ENCODE measurements at regions not wholly inside any gene's neighbourhood (a gene's known extent, or its start where the extent isn't known, plus 50 kb on each side); places are given as distances from the start of the nearest gene placed in this dataset.

- POLR2A ChIA-PET (ENCODE audit: low non-redundant PET), result no interaction called here
- H3K36me3 ChIP-seq (ENCODE audit: insufficient read depth, low read length, poor library complexity, severe bottlenecking), result no peaks in the 10 kb centered on the region
- no peak for DNase-seq (ENCODE audit: low spot score)
Observed at GRCh38 chr10:125226005-125226404, 65.6 kb upstream of the CTBP2 start.

GRCh38 chr10:125225051-125225450 lies 64.7 kb upstream of the CTBP2 start:
- CTCF ChIA-PET, result no interaction called here
- intact Hi-C loops (cut with micrococcal nuclease; ENCODE audit: unreplicated experiment), result no loop called here
- Histone ChIP-seq H3K4me1 (ENCODE audit: insufficient read depth, low read length, poor library complexity, severe bottlenecking) (no peaks in the 10 kb centered on the region), H3K27me3 (replicated peaks; ENCODE audit: insufficient read depth, low read depth, low read length, poor library complexity) (no peaks in the 10 kb centered on the region), H3K27ac (ENCODE audit: low read depth, low read length, poor library complexity, severe bottlenecking) (no peak overlapping the region), H3K4me3 (ENCODE audit: low read depth, low read length, poor library complexity, severe bottlenecking) (no peak overlapping the region), H3K36me3 (ENCODE audit: insufficient read depth, low read length, poor library complexity, severe bottlenecking) (no peaks in the 10 kb centered on the region), H3K9me3 (ENCODE audit: low read depth, low read length, poor library complexity, severe bottlenecking) (no peaks in the 10 kb centered on the region)
- DNase-seq (ENCODE audit: low spot score), result no peak
- TF ChIP-seq EZH2 (IDR thresholded peaks at IDR 0.05; ENCODE audit: borderline replicate concordance, low read depth, low read length, poor library complexity, severe bottlenecking) (no peak), CTCF (conservative IDR thresholded peaks at IDR 0.05; ENCODE audit: low read depth, low read length) (no peak)
- POLR2A ChIA-PET (ENCODE audit: low non-redundant PET), result no interaction called here
- BruUV-seq (replicated peaks), result no TSS peak

More at GRCh38 chr10:125226005-125226404, 65.6 kb upstream of the CTBP2 start:
- CTCF ChIA-PET, result no interaction called here
- TF ChIP-seq EZH2 (IDR thresholded peaks at IDR 0.05; ENCODE audit: borderline replicate concordance, low read depth, low read length, poor library complexity, severe bottlenecking), result no peak
- no TSS peak for BruUV-seq (replicated peaks)
- no peak overlapping the region for H3K4me3 ChIP-seq (ENCODE audit: low read depth, low read length, poor library complexity, severe bottlenecking)
- no peaks in the 10 kb centered on the region for H3K4me1 ChIP-seq (ENCODE audit: insufficient read depth, low read length, poor library complexity, severe bottlenecking)
- intact Hi-C loops (cut with micrococcal nuclease; ENCODE audit: unreplicated experiment), result no loop called here
- H3K27ac ChIP-seq (ENCODE audit: low read depth, low read length, poor library complexity, severe bottlenecking), result no peak overlapping the region
- H3K9me3 ChIP-seq (ENCODE audit: low read depth, low read length, poor library complexity, severe bottlenecking), result no peaks in the 10 kb centered on the region
- H3K27me3 ChIP-seq (replicated peaks; ENCODE audit: insufficient read depth, low read depth, low read length, poor library complexity), result no peaks in the 10 kb centered on the region

GRCh38 chr10:125222515-125223308 lies 62.3 kb upstream of the CTBP2 start:
- TF ChIP-seq CTCF (conservative IDR thresholded peaks at IDR 0.05; ENCODE audit: low read depth, low read length) (no peak), EZH2 (IDR thresholded peaks at IDR 0.05; ENCODE audit: borderline replicate concordance, low read depth, low read length, poor library complexity, severe bottlenecking) (no peak)
- Histone ChIP-seq H3K27me3 (replicated peaks; ENCODE audit: insufficient read depth, low read depth, low read length, poor library complexity) (no peaks in the 10 kb centered on the region), H3K36me3 (ENCODE audit: insufficient read depth, low read length, poor library complexity, severe bottlenecking) (no peaks in the 10 kb centered on the region), H3K9me3 (ENCODE audit: low read depth, low read length, poor library complexity, severe bottlenecking) (no peaks in the 10 kb centered on the region), H3K4me3 (ENCODE audit: low read depth, low read length, poor library complexity, severe bottlenecking) (no peak overlapping the region), H3K27ac (ENCODE audit: low read depth, low read length, poor library complexity, severe bottlenecking) (no peak overlapping the region), H3K4me1 (ENCODE audit: insufficient read depth, low read length, poor library complexity, severe bottlenecking) (no peaks in the 10 kb centered on the region)
- CTCF ChIA-PET, result no interaction called here
- no peak for DNase-seq (ENCODE audit: low spot score)
- POLR2A ChIA-PET (ENCODE audit: low non-redundant PET), result interaction anchor here (0.6 kb wide), 1 partner anchor 10 kb away, joined by 3 read pairs; no protein-coding TSS in a partner anchor
- no TSS peak for BruUV-seq (replicated peaks)
- intact Hi-C loops (cut with micrococcal nuclease; ENCODE audit: unreplicated experiment), result no loop called here

DNA sequence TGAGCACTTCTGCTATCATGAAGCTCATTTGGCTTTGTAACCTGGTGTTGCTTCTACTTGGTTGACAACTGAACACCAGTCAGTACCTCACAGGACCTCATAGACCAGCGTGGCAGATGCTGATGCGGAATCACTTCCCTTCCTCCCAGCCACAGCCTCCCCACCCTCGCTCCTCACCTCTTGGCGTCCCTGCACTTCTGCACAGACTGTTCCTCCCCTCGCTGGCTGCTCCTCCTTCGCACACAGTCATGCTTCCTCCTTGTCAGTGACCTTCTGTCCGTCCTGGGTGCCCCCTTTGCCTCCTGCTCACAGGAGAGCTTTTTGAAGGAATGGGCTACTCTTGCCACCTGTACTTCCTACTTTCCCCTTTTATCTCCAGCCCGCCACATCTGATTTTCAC lies 61.4 kb upstream of the CTBP2 start:
- no peaks in the 10 kb centered on the region for H3K27me3 ChIP-seq (replicated peaks; ENCODE audit: insufficient read depth, low read depth, low read length, poor library complexity)
- intact Hi-C loops (cut with micrococcal nuclease; ENCODE audit: unreplicated experiment), result no loop called here
- no TSS peak for BruUV-seq (replicated peaks)
- H3K36me3 ChIP-seq (ENCODE audit: insufficient read depth, low read length, poor library complexity, severe bottlenecking), result no peaks in the 10 kb centered on the region
- H3K27ac ChIP-seq (ENCODE audit: low read depth, low read length, poor library complexity, severe bottlenecking), result no peak overlapping the region
- no peak for TF ChIP-seq EZH2 (IDR thresholded peaks at IDR 0.05; ENCODE audit: borderline replicate concordance, low read depth, low read length, poor library complexity, severe bottlenecking)
- no peak for TF ChIP-seq CTCF (conservative IDR thresholded peaks at IDR 0.05; ENCODE audit: low read depth, low read length)
- ChIA-PET CTCF (no interaction called here), POLR2A (ENCODE audit: low non-redundant PET) (no interaction called here)
- no peaks in the 10 kb centered on the region for H3K4me1 ChIP-seq (ENCODE audit: insufficient read depth, low read length, poor library complexity, severe bottlenecking)
- H3K9me3 ChIP-seq (ENCODE audit: low read depth, low read length, poor library complexity, severe bottlenecking), result no peaks in the 10 kb centered on the region
- no peak overlapping the region for H3K4me3 ChIP-seq (ENCODE audit: low read depth, low read length, poor library complexity, severe bottlenecking)
- DNase-seq (ENCODE audit: low spot score), result no peak
